Muscle layer of colon (tissue), 2 donors: ENCODE measurements at regions not wholly inside any gene's neighbourhood (a gene's known extent, or its start where the extent isn't known, plus 50 kb on each side); places are given as distances from the start of the nearest gene placed in this dataset.

ENCODE experiments used
- H3K27ac ChIP-seq: one replicate; pipeline ENCODE4 v1.7.0; 2013; ENCODE audit warnings: low read depth, mild to moderate bottlenecking, low read length, moderate library complexity
- H3K27me3 ChIP-seq, 2 donors: one replicate each; pipeline ENCODE4 v1.7.0; 2013; ENCODE audit warnings: low read length in 2 of 2, mild to moderate bottlenecking in 2 of 2; ENCODE audit not compliant: insufficient read depth in 2 of 2, control insufficient read depth in 1 of 2
- H3K36me3 ChIP-seq: one replicate; pipeline ENCODE4 v1.7.0; 2013; ENCODE audit warnings: mild to moderate bottlenecking, low read length; ENCODE audit not compliant: insufficient read depth
- H3K4me1 ChIP-seq: one replicate; pipeline ENCODE4 v1.7.0; 2013; ENCODE audit warnings: mild to moderate bottlenecking, low read length; ENCODE audit not compliant: insufficient read depth
- H3K4me3 ChIP-seq, 2 donors: one replicate each; pipeline ENCODE4 v1.7.0; 2013; ENCODE audit warnings: low read length in 2 of 2, low read depth in 1 of 2, mild to moderate bottlenecking in 1 of 2, moderate library complexity in 1 of 2
- H3K9ac ChIP-seq: one replicate; pipeline ENCODE4 v1.7.0; 2013; ENCODE audit warnings: low read length
- H3K9me3 ChIP-seq: one replicate; pipeline ENCODE4 v1.7.0; 2013; ENCODE audit warnings: mild to moderate bottlenecking, low read length
- donor health status: abdominal sarcoma.
- donor health status: Adenocarcinoma of cecum.

GRCh38 chr14:61897300-61897699 lies 135.1 kb downstream of the SNAPC1 start:
- H3K4me3 ChIP-seq = no peak overlapping the region
- H3K4me1 ChIP-seq = no peaks in the 10 kb centered on the region
- no peaks in the 10 kb centered on the region for H3K27me3 ChIP-seq
- H3K27ac ChIP-seq = no peak overlapping the region
- H3K9ac ChIP-seq = no peak overlapping the region
- H3K36me3 ChIP-seq = no peaks in the 10 kb centered on the region
- no peaks in the 10 kb centered on the region for H3K9me3 ChIP-seq

DNA sequence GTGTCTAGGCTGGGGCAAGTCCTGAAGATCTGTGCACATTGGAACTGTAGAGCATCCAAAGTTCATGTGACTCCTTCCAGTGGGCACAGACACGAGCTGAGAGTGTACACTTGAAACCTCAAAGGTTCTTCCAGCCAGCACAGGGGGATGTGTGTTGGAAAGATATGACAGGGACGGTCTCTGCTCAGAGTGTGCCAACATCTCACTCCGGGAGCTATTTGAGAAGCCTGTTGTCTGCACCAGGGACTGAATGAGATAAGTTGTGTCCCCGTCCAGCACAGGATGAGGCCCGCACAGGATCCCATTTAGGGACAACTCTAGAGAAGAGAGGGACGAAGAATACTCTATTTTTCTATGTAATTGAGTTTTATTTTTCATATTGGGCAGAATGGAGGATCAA lies 136.3 kb downstream of the SNAPC1 start:
- Histone ChIP-seq H3K4me3 (no peak overlapping the region), H3K27ac (no peak overlapping the region), H3K9me3 (no peaks in the 10 kb centered on the region), H3K4me1 (no peaks in the 10 kb centered on the region), H3K9ac (no peak overlapping the region), H3K36me3 (no peaks in the 10 kb centered on the region), H3K27me3 (no peaks in the 10 kb centered on the region)

DNA sequence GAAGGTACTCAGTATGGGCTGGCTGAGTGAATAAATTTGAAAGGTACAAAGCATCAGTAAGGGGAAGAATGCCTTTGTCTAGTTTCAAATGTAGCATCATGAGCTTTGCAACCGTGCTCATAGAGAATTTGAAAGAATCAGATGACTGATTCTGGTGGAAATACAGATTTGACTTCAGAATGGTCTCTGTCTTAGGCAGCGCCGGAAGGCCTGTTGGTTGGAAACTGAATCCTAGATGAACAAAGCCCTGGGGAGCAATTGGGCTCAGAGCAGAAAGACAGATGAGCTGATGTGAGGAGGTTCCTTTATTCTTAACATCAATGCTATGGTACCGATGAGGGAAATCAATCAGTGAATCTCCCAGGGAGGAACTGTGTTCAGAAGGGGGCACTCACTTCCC lies 137.3 kb downstream of the SNAPC1 start:
- Histone ChIP-seq H3K36me3 (no peaks in the 10 kb centered on the region), H3K27ac (no peak overlapping the region), H3K4me3 (no peak overlapping the region), H3K9me3 (no peaks in the 10 kb centered on the region), H3K27me3 (no peaks in the 10 kb centered on the region), H3K4me1 (no peaks in the 10 kb centered on the region), H3K9ac (no peak overlapping the region)

DNA sequence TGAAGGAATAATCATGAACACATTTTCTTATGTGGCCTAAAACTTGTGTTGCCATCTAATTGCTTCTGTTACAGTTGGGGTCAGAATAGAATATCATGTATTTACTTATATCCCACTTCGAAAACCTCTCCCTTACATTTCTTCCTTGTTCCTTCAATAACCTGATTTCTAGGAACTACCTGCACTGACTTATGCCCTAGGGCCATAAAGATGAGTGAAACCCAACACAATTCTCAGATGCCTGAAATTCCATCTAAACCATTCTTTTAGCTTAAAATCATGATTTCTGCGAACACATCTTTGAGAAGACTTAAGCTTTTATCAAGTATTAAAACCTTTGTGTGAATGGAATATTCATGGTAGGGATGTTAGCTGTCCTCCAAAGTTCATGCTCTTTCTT lies 142.7 kb downstream of the SNAPC1 start:
- no peak overlapping the region for H3K27ac ChIP-seq
- H3K27me3 ChIP-seq = no peaks in the 10 kb centered on the region
- H3K4me1 ChIP-seq = no peaks in the 10 kb centered on the region
- H3K9ac ChIP-seq = no peak overlapping the region
- H3K36me3 ChIP-seq = no peaks in the 10 kb centered on the region
- H3K4me3 ChIP-seq = no peak overlapping the region
- no peaks in the 10 kb centered on the region for H3K9me3 ChIP-seq

- no peak overlapping the region for H3K9ac ChIP-seq
- H3K27me3 ChIP-seq = no peaks in the 10 kb centered on the region
- no peak overlapping the region for H3K4me3 ChIP-seq
- no peak overlapping the region for H3K27ac ChIP-seq
- no peaks in the 10 kb centered on the region for H3K4me1 ChIP-seq
- H3K9me3 ChIP-seq = no peaks in the 10 kb centered on the region
- H3K36me3 ChIP-seq = no peaks in the 10 kb centered on the region
Measured at GRCh38 chr14:61911574-61911973, 149.4 kb downstream of the SNAPC1 start.

- H3K4me1 ChIP-seq = no peaks in the 10 kb centered on the region
- no peak overlapping the region for H3K27ac ChIP-seq
- H3K27me3 ChIP-seq = no peaks in the 10 kb centered on the region
- H3K36me3 ChIP-seq = no peaks in the 10 kb centered on the region
- H3K9me3 ChIP-seq = no peaks in the 10 kb centered on the region
- H3K9ac ChIP-seq = no peak overlapping the region
- no peak overlapping the region for H3K4me3 ChIP-seq
Measured at GRCh38 chr14:61918998-61919397, 156.8 kb downstream of the SNAPC1 start.

DNA sequence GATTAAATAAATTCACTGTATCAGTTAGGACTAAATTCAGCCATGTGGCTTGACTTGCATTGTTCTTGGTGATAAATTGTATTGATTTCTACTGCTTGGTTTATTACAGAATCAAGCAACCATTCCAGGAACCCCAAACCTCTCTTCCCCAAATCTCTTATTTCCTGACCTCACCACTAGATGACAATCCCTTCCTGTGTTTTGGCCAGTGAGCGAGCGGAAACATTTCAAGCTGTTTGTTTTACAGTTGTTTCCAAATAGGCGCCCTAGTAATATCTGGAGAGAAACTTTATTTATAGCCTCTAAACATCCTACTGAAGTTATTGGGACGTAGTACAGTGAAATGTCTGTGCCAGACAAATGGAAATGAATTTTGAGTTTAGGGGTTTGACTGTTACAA lies 161.1 kb downstream of the SNAPC1 start:
- Histone ChIP-seq H3K27ac (no peak overlapping the region), H3K9ac (no peak overlapping the region), H3K9me3 (no peaks in the 10 kb centered on the region), H3K36me3 (no peaks in the 10 kb centered on the region), H3K4me3 (no peak overlapping the region), H3K27me3 (no peaks in the 10 kb centered on the region), H3K4me1 (no peaks in the 10 kb centered on the region)

- Histone ChIP-seq H3K9me3 (no peaks in the 10 kb centered on the region), H3K4me3 (no peak overlapping the region), H3K36me3 (no peaks in the 10 kb centered on the region), H3K4me1 (no peaks in the 10 kb centered on the region), H3K27me3 (no peaks in the 10 kb centered on the region), H3K27ac (no peak overlapping the region), H3K9ac (no peak overlapping the region)
Measured at GRCh38 chr14:61925043-61925442, 162.8 kb downstream of the SNAPC1 start.

DNA sequence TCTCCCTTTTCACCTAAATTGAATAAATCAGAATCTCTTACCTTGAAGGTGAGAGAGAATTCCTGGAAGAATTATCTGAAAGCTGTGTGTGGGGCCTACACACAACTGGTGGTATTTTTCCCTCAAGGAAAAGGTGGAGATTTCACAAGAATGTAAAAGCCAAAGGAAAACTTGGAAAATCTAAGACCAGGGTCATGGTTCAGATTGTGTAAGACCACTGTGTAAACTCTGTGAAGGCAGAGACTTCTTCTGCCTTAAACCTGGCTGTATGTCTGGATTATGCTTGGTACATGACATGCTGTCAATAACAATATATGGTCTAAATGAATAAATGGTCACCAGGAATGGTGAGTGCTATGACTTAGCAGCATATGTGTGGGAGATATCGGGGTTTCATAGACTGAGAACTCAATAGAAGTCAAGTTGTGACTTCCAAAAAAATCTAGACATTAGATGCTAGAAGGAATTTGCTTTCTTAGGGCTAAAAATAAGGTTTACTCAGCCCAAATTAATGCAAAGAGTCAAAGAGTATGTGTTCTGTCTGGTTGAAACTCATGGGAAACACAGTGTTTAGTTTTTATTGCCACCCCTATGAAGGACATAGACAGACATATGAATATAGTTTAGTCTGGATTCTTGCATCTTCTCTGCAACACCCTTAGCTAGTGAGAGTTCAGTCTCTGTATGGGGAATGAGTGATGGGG lies 163.7 kb downstream of the SNAPC1 start:
- Histone ChIP-seq H3K9me3 (no peaks in the 10 kb centered on the region), H3K27ac (no peak overlapping the region)

GRCh38 chr14:61927060-61927459 lies 164.8 kb downstream of the SNAPC1 start:
- Histone ChIP-seq H3K27me3 (no peaks in the 10 kb centered on the region), H3K27ac (no peak overlapping the region), H3K9ac (no peak overlapping the region), H3K9me3 (no peaks in the 10 kb centered on the region), H3K36me3 (no peaks in the 10 kb centered on the region), H3K4me1 (no peaks in the 10 kb centered on the region), H3K4me3 (no peak overlapping the region)

More for the DNA sequence above, 163.7 kb downstream of the SNAPC1 start:
- Histone ChIP-seq H3K9ac (no peak overlapping the region), H3K4me1 (no peaks in the 10 kb centered on the region), H3K4me3 (no peak overlapping the region), H3K27me3 (no peaks in the 10 kb centered on the region), H3K36me3 (no peaks in the 10 kb centered on the region)

GRCh38 chr14:61927520-61927919 lies 165.3 kb downstream of the SNAPC1 start:
- no peaks in the 10 kb centered on the region for H3K36me3 ChIP-seq

GRCh38 chr14:61928300-61928699 lies 166.1 kb downstream of the SNAPC1 start:
- Histone ChIP-seq H3K9me3 (no peaks in the 10 kb centered on the region), H3K36me3 (no peaks in the 10 kb centered on the region), H3K27me3 (no peaks in the 10 kb centered on the region), H3K4me1 (no peaks in the 10 kb centered on the region), H3K9ac (no peak overlapping the region), H3K4me3 (no peak overlapping the region), H3K27ac (no peak overlapping the region)

More at GRCh38 chr14:61927520-61927919, 165.3 kb downstream of the SNAPC1 start:
- H3K9ac ChIP-seq = no peak overlapping the region
- no peak overlapping the region for H3K4me3 ChIP-seq
- H3K27me3 ChIP-seq = no peaks in the 10 kb centered on the region
- H3K9me3 ChIP-seq = no peaks in the 10 kb centered on the region
- no peaks in the 10 kb centered on the region for H3K4me1 ChIP-seq
- no peak overlapping the region for H3K27ac ChIP-seq
